Prostate gland (tissue), 2 donors: ENCODE measurements at regions not wholly inside any gene's neighbourhood (a gene's known extent, or its start where the extent isn't known, plus 50 kb on each side); places are given as distances from the start of the nearest gene placed in this dataset.

ENCODE experiments used
- DNase-seq: peaks from one replicate; pipeline ENCODE4 v3.0.0-alpha.2; 2019; ENCODE audit warnings: low spot score
- H3K27ac ChIP-seq, 2 donors: fragments of 200-600 bp; sonication (generic); 2 replicates each; pipeline ENCODE4 v1.5.1; 2017 to 2019
- H3K27me3 ChIP-seq: fragments of 200-600 bp; sonication (generic); replicated peaks from 2 replicates; pipeline ENCODE4 v1.5.1; 2019; ENCODE audit not compliant: insufficient read depth
- H3K36me3 ChIP-seq, 2 donors: fragments of 200-600 bp; sonication (generic); 1 replicate in 1 of 2; 2 replicates in 1 of 2; pipeline versions ENCODE4 v1.5.1 to v1.8.1; 2017 to 2019
- H3K4me1 ChIP-seq: fragments of 200-600 bp; sonication (generic); replicated peaks from 2 replicates; pipeline ENCODE4 v1.5.1; 2019
- H3K4me3 ChIP-seq, 2 donors: fragments of 200-600 bp; sonication (generic); 2 replicates each; pipeline ENCODE4 v1.5.1; 2017 to 2019
- H3K9me3 ChIP-seq: fragments of 200-600 bp; sonication (generic); 2 replicates; pipeline ENCODE4 v1.5.1; 2017
- CTCF ChIP-seq, 4 experiments: fragments of 200-600 bp in 2 of 4; fragments of 450-650 bp in 2 of 4; sonication (generic) in 2 of 4; IDR thresholded peaks; 1 replicate in 3 of 4; 2 replicates in 1 of 4; pipeline ENCODE4 v1.5.1; 2016 to 2019; ENCODE audit warnings: antibody characterized with exemption in 4 of 4, mild to moderate bottlenecking in 2 of 4, moderate library complexity in 2 of 4
- POLR2A ChIP-seq: fragments of 450-650 bp; IDR thresholded peaks from one replicate; pipeline ENCODE4 v1.6.1; 2016; ENCODE audit warnings: antibody characterized with exemption, mild to moderate bottlenecking
- POLR2AphosphoS5 ChIP-seq: sonication (generic); formaldehyde crosslinking; IDR thresholded peaks from one replicate; pipeline ENCODE4 v1.6.1; 2017; ENCODE audit warnings: antibody characterized with exemption
- WGBS: methylation state at CpG from one replicate; pipeline ENCODE4 v1.1.5; 2018; 5-methylcytosine and 5-hydroxymethylcytosine counted together
- intact Hi-C: fragments of 100-400 bp; cut with DNase I; formaldehyde crosslinking; loops from one replicate; pipeline ENCODE4 v1.14.2; 2022

GRCh38 chr1:59173721-59174120, 123.2 kb upstream of the FGGY start:
- no peak overlapping the region for H3K27ac ChIP-seq

GRCh38 chr1:59176471-59176870, 120.4 kb upstream of the FGGY start:
- Histone ChIP-seq H3K4me1 (no peaks in the 10 kb centered on the region), H3K9me3 (no peaks in the 10 kb centered on the region), H3K36me3 (no peaks in the 10 kb centered on the region), H3K27ac (no peak overlapping the region), H3K4me3 (no peak overlapping the region), H3K27me3 (no peaks in the 10 kb centered on the region)
- intact Hi-C loops: no loop called here
- DNase-seq: no peak
- WGBS: 97% methylated on average over 3 of the region's 3 CpGs
- TF ChIP-seq POLR2A: no peak
- TF ChIP-seq POLR2AphosphoS5: no peak
- TF ChIP-seq CTCF (IDR thresholded peaks at IDR 0.05): no peak

More at GRCh38 chr1:59173721-59174120, 123.2 kb upstream of the FGGY start:
- Histone ChIP-seq H3K9me3 (no peaks in the 10 kb centered on the region), H3K27me3 (no peaks in the 10 kb centered on the region), H3K4me1 (no peaks in the 10 kb centered on the region), H3K36me3 (no peaks in the 10 kb centered on the region), H3K4me3 (no peak overlapping the region)
- no peak for TF ChIP-seq POLR2AphosphoS5
- no peak for TF ChIP-seq POLR2A
- TF ChIP-seq CTCF (IDR thresholded peaks at IDR 0.05): no peak
- 52% methylated on average over 1 of the region's 1 CpG for WGBS
- DNase-seq: no peak
- intact Hi-C loops: no loop called here

GRCh38 chr1:59177756-59178155, 119.1 kb upstream of the FGGY start:
- Histone ChIP-seq H3K4me3 (no peak overlapping the region), H3K36me3 (no peaks in the 10 kb centered on the region), H3K27me3 (no peaks in the 10 kb centered on the region), H3K27ac (no peak overlapping the region), H3K9me3 (no peaks in the 10 kb centered on the region), H3K4me1 (no peaks in the 10 kb centered on the region)
- TF ChIP-seq POLR2AphosphoS5 (no peak), CTCF (IDR thresholded peaks at IDR 0.05) (no peak), POLR2A (no peak)
- intact Hi-C loops: no loop called here
- WGBS: 95% methylated on average over 2 of the region's 2 CpGs
- DNase-seq: no peak

DNA sequence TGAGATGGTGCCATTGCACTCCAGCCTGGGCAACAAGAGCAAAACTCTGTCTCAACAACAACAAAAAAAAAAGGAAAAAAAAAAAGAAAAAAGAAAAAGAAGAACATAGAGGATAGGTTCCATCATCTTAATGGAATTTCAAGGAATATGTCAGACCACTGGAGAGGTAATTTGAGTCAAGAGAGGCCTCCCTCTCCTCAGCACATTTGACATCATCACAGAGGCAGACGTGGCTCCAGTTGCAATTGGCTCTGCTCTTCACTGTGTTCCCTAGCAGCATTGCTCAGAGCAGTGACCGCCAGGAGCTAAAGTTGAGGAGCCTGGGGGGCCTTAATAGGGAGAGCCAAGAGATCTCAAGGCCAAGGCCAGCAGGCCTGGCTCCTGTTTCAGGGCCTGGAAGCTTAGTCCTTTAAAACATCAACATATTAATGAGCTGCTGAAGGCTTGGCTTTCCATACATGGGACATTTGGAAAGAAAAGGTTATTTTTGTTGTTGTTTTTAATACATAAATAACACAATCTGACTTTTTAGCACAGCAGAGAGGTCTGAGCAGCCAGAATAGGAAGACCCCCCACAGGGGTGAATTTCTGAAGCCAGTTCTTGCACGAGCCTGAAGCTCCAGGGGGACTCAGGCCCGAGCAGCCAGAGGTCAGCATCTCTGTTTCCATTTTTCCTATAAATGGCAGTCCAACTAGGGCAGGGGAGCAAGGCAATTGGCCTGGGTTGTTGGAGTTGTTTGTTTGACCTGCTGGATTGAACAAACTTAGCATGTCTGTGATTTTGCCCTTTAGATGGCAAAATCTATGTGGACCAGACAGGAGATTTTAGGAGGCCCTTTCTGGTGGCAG, 118.3 kb upstream of the FGGY start:
- intact Hi-C loops: no loop called here
- no peak for TF ChIP-seq POLR2AphosphoS5
- Histone ChIP-seq H3K27ac (no peak overlapping the region), H3K9me3 (no peaks in the 10 kb centered on the region), H3K4me3 (no peak overlapping the region), H3K27me3 (no peaks in the 10 kb centered on the region), H3K36me3 (no peaks in the 10 kb centered on the region), H3K4me1 (no peaks in the 10 kb centered on the region)
- WGBS: 72% methylated on average over 4 of the region's 4 CpGs
- DNase-seq: no peak

- WGBS: 25% methylated on average over 1 of the region's 1 CpG
- no peak for TF ChIP-seq POLR2A
- no peak for TF ChIP-seq CTCF (IDR thresholded peaks at IDR 0.05)
- TF ChIP-seq POLR2AphosphoS5: no peak
- DNase-seq: no peak
- intact Hi-C loops: no loop called here
- no peaks in the 10 kb centered on the region for H3K9me3 ChIP-seq
- H3K27me3 ChIP-seq: no peaks in the 10 kb centered on the region
- no peaks in the 10 kb centered on the region for H3K36me3 ChIP-seq
- H3K4me1 ChIP-seq: no peaks in the 10 kb centered on the region
- no peak overlapping the region for H3K4me3 ChIP-seq
- H3K27ac ChIP-seq: peak overlapping the region in 1 of 2 donors; percentile 16
Measured at GRCh38 chr1:59179673-59180072, 117.2 kb upstream of the FGGY start.
